ENCODE measurements at regions not wholly inside any gene's neighbourhood (a gene's known extent, or its start where the extent isn't known, plus 50 kb on each side); places are given as distances from the start of the nearest gene placed in this dataset.

DNA sequence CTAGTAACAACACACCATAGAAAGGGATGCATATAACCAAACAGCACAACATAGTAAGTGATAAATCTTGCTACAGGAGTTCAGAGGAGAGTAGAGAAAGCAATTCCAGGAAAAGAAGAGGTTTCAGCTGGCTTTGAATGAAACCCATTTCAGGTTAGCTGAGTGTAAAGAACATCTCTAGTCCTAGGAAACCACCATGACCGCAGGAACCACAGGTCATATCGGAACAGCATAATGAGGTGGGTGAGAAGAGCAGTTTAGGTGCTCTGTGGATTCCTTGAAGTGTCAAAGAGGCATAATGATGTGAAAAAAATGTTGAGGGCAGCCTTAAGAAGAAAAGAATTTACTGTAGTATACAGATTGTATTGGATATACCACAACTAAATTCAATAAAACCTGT, 507.5 kb downstream of the MTRR start:
- no peak for DNase-seq (ENCODE audit: low read depth in 4 of 4, low spot score in 3 of 4)

- DNase-seq (ENCODE audit: low read depth in 4 of 4, low spot score in 3 of 4), result no peak
These were observed 513.0 kb downstream of the MTRR start for GRCh38 chr5:8381972-8382371.

- no peak for DNase-seq (ENCODE audit: low read depth in 4 of 4, low spot score in 3 of 4)
These were observed 513.5 kb downstream of the MTRR start for GRCh38 chr5:8382456-8382855.

GRCh38 chr5:8383616-8384015, 514.7 kb downstream of the MTRR start:
- no peak for DNase-seq (ENCODE audit: low read depth in 4 of 4, low spot score in 3 of 4)

GRCh38 chr5:8386719-8387288, 517.9 kb downstream of the MTRR start:
- no peak for DNase-seq (ENCODE audit: low read depth in 4 of 4, low spot score in 3 of 4)

GRCh38 chr5:8391911-8392310, 523.0 kb downstream of the MTRR start:
- DNase-seq (ENCODE audit: low read depth in 4 of 4, low spot score in 3 of 4), result peak; percentile 7 to 37 (median 26)

- no peak for DNase-seq (ENCODE audit: low read depth in 4 of 4, low spot score in 3 of 4)
These were observed 524.3 kb downstream of the MTRR start for GRCh38 chr5:8393240-8393639.

DNA sequence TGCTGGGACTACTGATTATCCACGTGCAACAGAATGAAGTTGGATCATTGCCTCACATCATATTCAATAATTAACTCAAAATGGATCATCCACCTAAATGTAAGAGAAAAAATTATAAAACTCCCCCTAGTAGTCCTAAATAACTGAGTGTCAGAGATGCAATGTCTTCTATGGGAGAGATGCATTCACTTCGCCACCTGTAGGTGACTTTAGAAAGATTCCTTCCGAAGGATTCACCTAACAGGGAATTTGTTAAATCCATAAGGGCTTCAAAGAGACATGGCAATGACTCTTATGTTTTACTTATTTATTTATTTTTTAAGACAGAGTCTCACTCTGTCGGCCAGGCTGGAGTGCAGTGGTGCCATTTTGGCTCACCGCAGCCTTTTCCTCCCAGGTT, 526.0 kb downstream of the MTRR start:
- DNase-seq (ENCODE audit: low read depth in 4 of 4, low spot score in 3 of 4), result no peak

GRCh38 chr5:8396246-8396645, 527.3 kb downstream of the MTRR start:
- no peak for DNase-seq (ENCODE audit: low read depth in 4 of 4, low spot score in 3 of 4)

DNA sequence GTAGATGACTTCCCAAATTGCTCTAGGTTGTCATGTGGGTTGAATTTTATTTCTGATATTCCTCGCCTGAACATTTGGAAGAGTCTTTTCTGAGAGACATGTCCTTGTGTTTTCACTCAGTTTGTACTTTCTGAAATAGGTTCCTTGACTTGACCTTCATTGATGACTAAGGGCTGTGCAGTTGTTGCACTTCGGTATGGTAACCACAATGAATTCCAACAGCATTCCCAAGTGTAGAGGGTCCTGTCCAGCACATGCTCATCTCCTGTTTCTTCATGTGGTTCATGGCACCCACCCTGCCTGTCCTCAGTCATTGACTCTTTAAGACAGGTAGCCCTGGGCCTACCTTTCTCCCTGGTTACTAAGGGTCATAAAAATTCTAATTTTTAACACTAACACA, 527.8 kb downstream of the MTRR start:
- DNase-seq (ENCODE audit: low read depth in 4 of 4, low spot score in 3 of 4), result no peak

DNA sequence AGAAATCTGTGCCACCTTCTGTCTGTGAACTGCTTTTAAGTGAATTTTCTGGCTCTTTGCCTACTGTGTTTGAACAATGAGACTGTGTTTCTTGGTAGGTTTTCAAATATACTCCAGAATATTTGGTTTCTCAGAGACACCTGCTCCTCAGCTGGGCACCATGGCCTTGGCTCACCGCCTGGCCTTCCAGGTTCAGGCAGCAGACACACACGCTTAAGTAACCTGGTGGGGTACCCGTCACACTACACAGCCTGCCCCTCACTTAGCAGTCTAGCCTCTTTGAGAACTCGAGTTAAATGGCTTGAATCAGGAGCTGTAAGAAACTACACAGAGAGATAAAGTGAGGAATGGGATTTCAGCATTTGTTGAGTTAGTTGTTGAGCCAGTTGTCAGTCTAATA, 530.5 kb downstream of the MTRR start:
- DNase-seq (ENCODE audit: low read depth in 4 of 4, low spot score in 3 of 4), result no peak

DNA sequence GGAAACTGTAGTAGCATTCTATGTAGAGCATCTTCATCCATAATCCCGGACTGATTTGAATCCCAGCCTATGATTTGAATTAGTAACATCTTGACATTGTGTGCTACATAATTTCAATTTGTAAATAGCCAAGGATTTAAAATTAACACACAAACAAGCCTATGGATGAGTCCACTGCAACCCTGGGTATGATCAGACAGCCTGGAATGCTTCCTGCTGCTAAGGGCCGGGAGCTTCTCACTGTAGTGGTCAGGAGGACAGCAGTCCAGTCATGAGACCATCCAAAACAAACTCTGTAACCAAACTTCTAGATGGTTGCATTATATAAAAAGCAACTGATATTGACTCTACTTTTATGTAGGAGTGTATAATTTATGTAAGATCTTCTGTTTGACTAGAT, 539.3 kb downstream of the MTRR start:
- no peak for DNase-seq (ENCODE audit: low read depth in 4 of 4, low spot score in 3 of 4)

GRCh38 chr5:8410618-8411017, 541.7 kb downstream of the MTRR start:
- DNase-seq (ENCODE audit: low read depth in 4 of 4, low spot score in 3 of 4), result no peak

- no peak for DNase-seq (ENCODE audit: low read depth in 4 of 4, low spot score in 3 of 4)
These were observed 545.0 kb downstream of the MTRR start for GRCh38 chr5:8413975-8414374.

- DNase-seq (ENCODE audit: low read depth in 4 of 4, low spot score in 3 of 4), result no peak
These were observed 548.5 kb downstream of the MTRR start for GRCh38 chr5:8417316-8418048.

DNA sequence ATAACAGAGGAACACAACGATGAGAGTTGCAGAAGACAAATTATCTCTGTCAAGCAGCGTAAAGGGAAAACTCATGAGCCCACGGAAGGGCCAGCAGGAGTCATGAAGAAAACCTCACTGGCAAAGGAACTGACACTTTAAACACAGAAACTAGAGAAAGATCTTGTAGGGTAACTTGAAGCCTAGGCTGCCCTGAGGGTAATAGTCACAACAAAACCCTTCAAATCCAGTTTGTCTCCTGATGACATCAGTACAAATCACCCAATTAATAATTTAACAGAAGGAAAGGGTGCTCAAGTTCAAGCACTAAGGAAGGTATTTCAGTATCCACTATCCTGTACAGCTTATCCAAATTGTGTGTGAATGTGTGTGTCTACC, 549.1 kb downstream of the MTRR start:
- DNase-seq (ENCODE audit: low read depth in 4 of 4, low spot score in 3 of 4), result no peak

- no peak for DNase-seq (ENCODE audit: low read depth in 4 of 4, low spot score in 3 of 4)
These were observed 561.1 kb downstream of the MTRR start for GRCh38 chr5:8429778-8430758.

DNA sequence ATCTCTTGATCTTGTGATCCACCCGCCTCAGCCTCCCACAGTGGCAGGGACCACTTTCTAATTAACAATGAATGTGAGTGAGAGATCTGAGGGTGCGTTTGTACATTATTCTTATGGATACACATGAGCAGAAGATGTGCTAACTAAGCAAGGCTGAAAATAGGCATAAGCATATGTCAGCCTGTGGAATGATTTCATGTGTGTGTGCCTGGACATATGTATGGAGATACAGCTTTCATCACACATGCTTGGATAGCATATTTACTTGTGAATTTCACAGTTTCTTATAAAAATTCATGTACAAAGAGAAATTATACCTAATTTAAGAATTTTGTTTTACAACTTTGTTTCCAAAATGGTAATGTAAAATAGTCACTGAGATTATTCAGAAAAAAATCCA, 565.6 kb downstream of the MTRR start:
- DNase-seq (ENCODE audit: low read depth in 4 of 4, low spot score in 3 of 4), result no peak

GRCh38 chr5:8436924-8437323, 568.0 kb downstream of the MTRR start:
- DNase-seq (ENCODE audit: low read depth in 4 of 4, low spot score in 3 of 4), result no peak

DNA sequence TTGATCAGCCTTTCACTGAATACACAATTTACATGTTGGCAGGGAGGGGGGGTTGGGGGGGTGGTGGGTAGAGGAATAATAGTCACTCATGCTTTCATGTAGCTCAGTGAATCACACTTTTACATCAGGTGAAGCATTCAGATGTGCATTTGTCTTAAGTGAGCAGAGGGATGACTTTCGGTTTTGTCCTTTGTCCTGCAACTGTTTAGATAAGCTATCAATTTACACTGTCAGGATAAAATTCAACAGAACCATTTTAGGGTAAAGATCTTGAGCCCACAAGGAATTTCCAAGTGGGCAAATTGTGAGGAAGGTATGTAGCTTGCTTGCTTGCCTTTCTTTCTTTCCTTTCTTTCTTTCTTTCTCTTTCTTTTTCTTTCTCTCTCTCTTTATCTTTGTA, 576.2 kb downstream of the MTRR start:
- no peak for DNase-seq (ENCODE audit: low read depth in 4 of 4, low spot score in 3 of 4)

GRCh38 chr5:8446179-8446578, 577.2 kb downstream of the MTRR start:
- no peak for DNase-seq (ENCODE audit: low read depth in 4 of 4, low spot score in 3 of 4)

- peak in 1 of 4 donors; percentile 1 for DNase-seq (ENCODE audit: low read depth in 4 of 4, low spot score in 3 of 4)
These were observed 587.9 kb downstream of the MTRR start for GRCh38 chr5:8456846-8457186.

Data from right renal pelvis (tissue), 4 donors.